ENCODE measurements at regions not wholly inside any gene's neighbourhood (a gene's known extent, or its start where the extent isn't known, plus 50 kb on each side); places are given as distances from the start of the nearest gene placed in this dataset.

GRCh38 chr17:34481779-34482178 is 97.6 kb upstream of the TMEM132E start:
- Histone ChIP-seq H3K27ac (ENCODE audit: insufficient read length, low read depth, low read length) (no peak overlapping the region), H4K5ac (ENCODE audit: insufficient read length, low read depth, low read length) (no peak overlapping the region), H3K9me3 (ENCODE audit: control insufficient read depth, low read depth, low read length) (no peaks in the 10 kb centered on the region), H3K4me1 (ENCODE audit: insufficient read depth, low read length) (no peaks in the 10 kb centered on the region), H3K23me2 (ENCODE audit: insufficient read length, low read depth, low read length, poor library complexity, severe bottlenecking) (no peaks in the 10 kb centered on the region), H3K23ac (ENCODE audit: insufficient read length, low read depth, low read length) (no peak overlapping the region), H3T11ph (ENCODE audit: low read length) (no peak overlapping the region), H4K20me1 (ENCODE audit: control insufficient read depth, insufficient read depth, insufficient read length) (peaks cover 2% of the 10 kb centered on the region), H2BK20ac (ENCODE audit: low read depth, low read length, poor library complexity, severe bottlenecking) (no peak overlapping the region), H2AK5ac (ENCODE audit: insufficient read length, low read length) (no peak overlapping the region), H2BK5ac (ENCODE audit: insufficient read length, low read length) (no peak overlapping the region), H2BK15ac (ENCODE audit: low read depth, low read length) (no peak overlapping the region), H3K4me2 (ENCODE audit: insufficient read depth, insufficient read length, low read length) (no peak overlapping the region), H2BK120ac (ENCODE audit: low read depth, low read length, poor library complexity, severe bottlenecking) (no peak overlapping the region), H3K56ac (ENCODE audit: insufficient read length, low read depth, low read length) (no peak overlapping the region), H2AFZ (ENCODE audit: low read length) (no peak overlapping the region), H4K8ac (replicated peaks; ENCODE audit: insufficient read length, low read depth, low read length) (no peak overlapping the region), H3K18ac (ENCODE audit: insufficient read length, low read depth, low read length) (no peak overlapping the region), H3K4ac (ENCODE audit: low read depth, low read length) (no peak overlapping the region), H3K14ac (ENCODE audit: insufficient read depth, low read length) (no peak overlapping the region), H4K91ac (ENCODE audit: insufficient read length, low read depth, low read length) (no peak overlapping the region), H3K79me1 (ENCODE audit: insufficient read depth, low read depth, low read length, poor library complexity, severe bottlenecking) (no peaks in the 10 kb centered on the region), H3K79me2 (ENCODE audit: insufficient read depth, low read length) (no peaks in the 10 kb centered on the region), H3K27me3 (ENCODE audit: insufficient read depth, low read length) (no peaks in the 10 kb centered on the region), H2BK12ac (ENCODE audit: insufficient read length, low read depth, low read length) (no peak overlapping the region), H3K9ac (ENCODE audit: extremely low read depth, insufficient read length, low read length) (no peak overlapping the region)
- no CpG with 5 or more reads among the region's 1 CpG for WGBS (ENCODE audit: extremely low coverage, insufficient read length, low lambda C conversion rate)
- no peak overlapping the region; a peak in 1 of 7 replicates for H3K27ac Mint-ChIP-seq
- DNase-seq = no peak
- H3K27me3 Mint-ChIP-seq (ENCODE audit: low read depth) = peaks cover 3% of the 10 kb centered on the region
- H3K36me3 Mint-ChIP-seq (ENCODE audit: insufficient read depth in 1 of 3, low read depth in 3 of 3) = no peaks in the 10 kb centered on the region
- H3K4me3 Mint-ChIP-seq = no peak overlapping the region
- H3K9me3 Mint-ChIP-seq = no peaks in the 10 kb centered on the region
- H3K4me1 Mint-ChIP-seq = peaks cover 4 to 11% of the 10 kb centered on the region in 2 experiments; a peak in 3 of 4 replicates
- no peak for TF ChIP-seq CTCF (conservative IDR thresholded peaks at IDR 0.05)
